RKO (cell line): ENCODE measurements at regions not wholly inside any gene's neighbourhood (a gene's known extent, or its start where the extent isn't known, plus 50 kb on each side); places are given as distances from the start of the nearest gene placed in this dataset.
"Not testable (repeated sequence)": the region's sequence is repeated elsewhere in the genome, so short reads cannot be mapped to it uniquely, and the experiment has no call there.

Experiments used
- DNase-seq: peaks from one replicate; pipeline ENCODE4 v3.0.0-alpha.2; 2016; ENCODE audit warnings: low spot score

- DNase-seq, result no peak
These were observed 777.7 kb downstream of the STIM2 start for GRCh38 chr4:27638163-27638915.

- no peak for DNase-seq
These were observed 782.5 kb downstream of the STIM2 start for GRCh38 chr4:27643101-27643500.

- DNase-seq, result no peak
These were observed 787.8 kb downstream of the STIM2 start for GRCh38 chr4:27648416-27648815.

- DNase-seq, result no peak
These were observed 801.8 kb downstream of the STIM2 start for GRCh38 chr4:27662426-27662825.

DNA sequence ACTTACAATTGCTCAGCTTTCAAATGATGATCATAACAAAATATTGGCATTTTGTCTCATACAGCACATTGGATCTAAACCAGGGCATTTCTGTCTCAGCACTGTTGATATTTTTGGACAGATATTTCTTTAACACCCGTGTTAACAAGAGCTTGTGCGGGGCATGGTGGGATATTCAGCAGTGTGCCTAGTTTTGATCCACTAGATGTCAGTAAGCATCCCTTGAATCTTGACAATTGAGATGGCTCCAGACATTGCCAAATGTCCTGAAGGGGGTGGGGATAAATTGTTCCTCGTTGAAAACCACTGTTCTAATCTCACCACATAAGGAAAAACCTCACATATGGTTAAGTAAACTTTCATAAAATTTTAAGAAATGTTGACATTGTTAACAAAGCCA lies 806.3 kb downstream of the STIM2 start:
- peak; percentile 70 for DNase-seq

- DNase-seq, result no peak
These were observed 807.4 kb downstream of the STIM2 start for GRCh38 chr4:27668001-27668400.

DNA sequence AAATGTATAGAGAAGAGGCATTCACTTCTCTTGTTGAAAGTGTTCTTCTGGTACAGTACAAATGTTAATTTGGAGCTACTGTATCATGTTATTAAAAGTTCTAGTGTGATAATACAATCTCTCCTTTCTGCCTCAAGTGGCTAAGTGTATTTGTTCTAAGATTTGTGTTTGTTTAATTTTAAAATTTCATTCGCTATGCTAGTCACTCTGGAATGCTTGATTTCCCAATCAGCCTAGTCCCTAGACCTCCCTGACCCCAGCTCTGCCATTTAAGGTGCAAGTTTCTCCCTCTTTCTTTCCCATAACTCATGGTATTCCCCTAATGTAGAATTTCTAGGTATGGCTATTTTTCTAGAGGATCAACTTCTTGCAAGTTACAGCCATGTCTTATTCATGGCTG lies 817.4 kb downstream of the STIM2 start:
- DNase-seq, result no peak

DNA sequence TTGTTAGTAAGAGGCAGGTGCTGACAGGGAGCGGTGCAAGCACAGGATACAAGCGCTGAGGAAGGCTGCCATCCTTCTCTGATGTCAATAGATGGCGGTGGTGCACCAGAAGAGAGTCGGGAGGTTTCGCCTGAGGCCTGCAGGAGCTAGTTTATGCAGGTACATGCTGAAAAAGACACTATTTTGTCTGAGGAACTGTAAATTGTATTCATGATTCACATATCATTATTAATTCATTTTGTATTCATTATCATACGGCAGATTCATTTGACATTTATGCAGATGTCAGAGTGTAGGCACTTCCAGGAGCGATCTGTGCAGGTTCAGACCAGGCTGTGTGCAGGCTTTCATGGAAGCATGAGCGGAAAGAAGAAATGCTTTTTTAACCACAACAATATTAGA lies 824.0 kb downstream of the STIM2 start:
- peak; percentile 74 for DNase-seq

- DNase-seq, result no peak
These were observed 824.5 kb downstream of the STIM2 start for GRCh38 chr4:27685091-27685490.

DNA sequence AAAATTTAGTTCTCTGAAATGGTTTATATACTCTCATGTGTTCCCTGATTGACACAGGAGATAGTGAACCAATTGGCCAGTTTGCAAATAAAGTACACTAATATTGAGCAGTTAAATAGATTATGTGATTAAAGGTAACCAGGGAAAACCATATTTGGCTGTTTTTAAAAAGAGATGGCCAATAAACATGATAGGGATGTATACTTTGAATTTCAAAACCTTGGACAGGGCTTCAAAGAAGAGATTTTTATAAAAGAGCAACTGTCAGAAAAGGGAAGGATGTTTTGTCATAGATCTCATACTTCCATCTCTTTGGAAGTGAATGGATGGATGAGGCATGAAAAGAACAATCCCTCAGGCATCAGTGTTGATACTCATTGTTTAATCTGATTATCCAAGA lies 825.3 kb downstream of the STIM2 start:
- no peak for DNase-seq

GRCh38 chr4:27692158-27692557 lies 831.5 kb downstream of the STIM2 start:
- peak; percentile 68 for DNase-seq

- DNase-seq, result no peak
These were observed 832.4 kb downstream of the STIM2 start for GRCh38 chr4:27692868-27693634.

DNA sequence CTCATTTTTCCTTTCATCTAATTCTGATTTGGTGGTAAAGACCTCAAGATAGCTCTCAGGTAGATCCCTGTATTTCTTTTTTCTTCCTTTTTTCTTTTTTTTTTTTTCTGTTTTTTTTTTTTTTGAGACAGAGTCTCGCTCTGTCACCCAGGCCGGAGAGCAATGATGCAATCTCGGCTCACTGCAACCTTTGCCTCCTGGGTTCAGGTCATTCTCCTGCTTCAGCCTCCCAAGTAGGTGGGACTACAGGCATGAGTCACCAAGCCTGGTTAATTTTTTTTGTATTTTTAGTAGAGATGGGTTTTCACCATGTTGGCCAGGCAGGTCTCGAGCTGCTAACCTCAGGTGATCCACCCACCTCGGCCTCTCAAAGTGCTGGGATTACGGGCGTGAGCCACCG lies 835.6 kb downstream of the STIM2 start:
- DNase-seq, result not testable (repeated sequence)

GRCh38 chr4:27701606-27702005 lies 841.0 kb downstream of the STIM2 start:
- no peak for DNase-seq

GRCh38 chr4:27702730-27703431 lies 842.2 kb downstream of the STIM2 start:
- peak; percentile 37 for DNase-seq

DNA sequence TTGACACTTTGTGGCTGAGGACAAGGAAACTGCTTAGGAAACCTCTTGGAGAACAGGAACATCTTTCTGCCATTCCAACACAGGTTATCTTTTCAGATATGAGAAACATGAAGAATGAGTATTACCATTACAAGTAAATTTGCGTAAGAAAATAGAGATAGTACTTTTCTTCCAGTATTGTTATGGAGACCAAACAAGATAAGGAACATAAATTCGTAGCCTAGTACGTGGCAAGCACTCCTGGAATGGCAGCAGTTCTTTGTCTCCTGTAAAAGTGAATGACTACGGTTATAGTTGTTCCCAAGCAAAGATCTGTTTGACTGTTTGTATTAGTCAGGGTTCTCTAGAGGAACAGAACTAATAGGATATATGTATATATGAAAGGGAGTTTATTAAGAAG lies 843.1 kb downstream of the STIM2 start:
- no peak for DNase-seq

DNA sequence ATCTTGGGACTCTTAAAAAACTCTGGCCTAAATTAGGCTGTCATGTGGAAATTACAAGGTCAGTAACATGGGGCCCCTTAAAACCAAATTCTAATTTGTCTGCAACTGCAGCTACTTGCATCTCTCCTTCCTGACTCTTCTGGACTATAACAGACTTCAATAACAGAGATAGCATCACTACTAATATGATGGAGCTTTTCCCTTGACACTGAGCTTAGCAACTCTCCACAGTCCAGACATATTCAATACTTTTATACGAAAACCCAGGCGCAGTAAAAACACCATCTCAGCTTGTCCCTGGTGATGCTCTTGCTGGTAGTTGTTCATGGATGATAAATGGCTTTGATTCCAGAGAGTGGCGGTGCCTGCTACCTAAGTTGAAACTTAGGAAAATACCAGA lies 850.4 kb downstream of the STIM2 start:
- DNase-seq, result no peak

DNA sequence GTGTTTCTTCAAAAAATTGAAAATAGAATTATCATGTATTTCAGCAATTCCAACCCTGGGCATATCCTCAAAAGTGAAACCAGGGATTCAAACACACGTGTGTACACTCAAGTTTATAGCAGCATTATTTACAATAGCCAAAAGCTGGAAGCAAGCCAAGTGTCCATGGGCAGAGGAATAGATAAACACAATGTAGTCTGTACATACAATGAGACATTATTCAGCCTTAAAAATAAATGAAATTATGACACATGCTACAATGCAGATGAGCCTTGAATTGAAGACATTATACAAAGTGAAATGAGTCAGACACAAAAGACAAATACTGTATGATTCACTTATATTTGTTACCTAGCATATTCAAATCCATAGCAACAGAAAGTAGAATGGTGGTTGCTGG lies 853.4 kb downstream of the STIM2 start:
- DNase-seq, result peak; percentile 33

GRCh38 chr4:27716693-27717430 lies 856.2 kb downstream of the STIM2 start:
- no peak for DNase-seq

- no peak for DNase-seq
These were observed 856.8 kb downstream of the STIM2 start for GRCh38 chr4:27717431-27717755.

GRCh38 chr4:27720010-27720766 lies 859.5 kb downstream of the STIM2 start:
- no peak for DNase-seq

GRCh38 chr4:27721193-27721592 lies 860.6 kb downstream of the STIM2 start:
- no peak for DNase-seq
